HG02870 (cell line): ENCODE measurements at regions not wholly inside any gene's neighbourhood (a gene's known extent, or its start where the extent isn't known, plus 50 kb on each side); places are given as distances from the start of the nearest gene placed in this dataset.
"Not testable (repeated sequence)": the region's sequence is repeated elsewhere in the genome, so short reads cannot be mapped to it uniquely, and the experiment has no call there.

Experiments
- ATAC-seq: cut with Tn5 transposase; IDR thresholded peaks from one replicate; pipeline ENCODE4 v1.9.1; 2021; ENCODE audit warnings: mild to moderate bottlenecking, moderate library complexity; ENCODE audit not compliant: unreplicated experiment

- ATAC-seq = no peak
Observed at GRCh38 chr3:167106456-167106855, 273.6 kb downstream of the ZBBX start.

- ATAC-seq = no peak
Observed at GRCh38 chr3:167102071-167102470, 278.0 kb downstream of the ZBBX start.

GRCh38 chr3:167100651-167101050 lies 279.4 kb downstream of the ZBBX start:
- ATAC-seq = no peak

- ATAC-seq = no peak
Observed at GRCh38 chr3:167100200-167100599, 279.9 kb downstream of the ZBBX start.

- ATAC-seq = no peak
Observed at GRCh38 chr3:167095976-167096375, 284.1 kb downstream of the ZBBX start.

GRCh38 chr3:167094632-167095031 lies 285.5 kb downstream of the ZBBX start:
- no peak for ATAC-seq

- no peak for ATAC-seq
Observed at GRCh38 chr3:167091226-167091625, 288.9 kb downstream of the ZBBX start.

GRCh38 chr3:167084545-167084944 lies 295.6 kb downstream of the ZBBX start:
- ATAC-seq = no peak

- ATAC-seq = no peak
Observed at GRCh38 chr3:167078070-167078622, 302.0 kb downstream of the ZBBX start.

GRCh38 chr3:167067787-167068161 lies 312.3 kb downstream of the ZBBX start:
- ATAC-seq = no peak

- ATAC-seq = no peak
Observed at GRCh38 chr3:167066977-167067786, 312.9 kb downstream of the ZBBX start.

GRCh38 chr3:167057581-167057980 lies 322.5 kb downstream of the ZBBX start:
- ATAC-seq = no peak

- ATAC-seq = no peak
Observed at GRCh38 chr3:167054926-167055325, 325.2 kb downstream of the ZBBX start.

GRCh38 chr3:167051421-167051820 lies 328.7 kb downstream of the ZBBX start:
- no peak for ATAC-seq

GRCh38 chr3:167033866-167034265 lies 346.2 kb downstream of the ZBBX start:
- no peak for ATAC-seq

- ATAC-seq = no peak
Observed at GRCh38 chr3:167032267-167032876, 347.7 kb downstream of the ZBBX start.

GRCh38 chr3:167031364-167032049 lies 348.6 kb downstream of the ZBBX start:
- no peak for ATAC-seq

GRCh38 chr3:167030082-167030725 lies 349.9 kb downstream of the ZBBX start:
- ATAC-seq = no peak

GRCh38 chr3:167019503-167019902 lies 360.6 kb downstream of the ZBBX start:
- ATAC-seq = not testable (repeated sequence)

GRCh38 chr3:167018591-167019111 lies 361.4 kb downstream of the ZBBX start:
- not testable (repeated sequence) for ATAC-seq

GRCh38 chr3:167012691-167013090 lies 367.4 kb downstream of the ZBBX start:
- ATAC-seq = no peak
